T-cell (primary cell): ENCODE measurements at regions not wholly inside any gene's neighbourhood (a gene's known extent, or its start where the extent isn't known, plus 50 kb on each side); places are given as distances from the start of the nearest gene placed in this dataset.

Source experiments
- ATAC-seq, 4 experiments: fragments of 200-7000 bp in 3 of 4; fragments of 150-1000 bp in 1 of 4; cut with Tn5 transposase; replicated peaks in 1 of 4; 1 replicate in 3 of 4; 2 replicates in 1 of 4; pipeline ENCODE4 v1.10.0; 2021; ENCODE audit warnings: moderate library complexity in 3 of 4, mild to moderate bottlenecking in 2 of 4, moderate number of reproducible peaks in 1 of 4
- CTCF ChIA-PET, 2 donors: fragments of 300-600 bp; sonication (Branson Sonifier 250); formaldehyde crosslinking; loops; one replicate each; lab custom pipeline; 2022; ENCODE audit warnings: antibody characterized with exemption in 2 of 2; lab: Charles Lee
- POLR2A ChIA-PET, 2 donors: fragments of 300-600 bp; sonication (Branson Sonifier 250); formaldehyde crosslinking; loops; one replicate each; lab custom pipeline; 2022; ENCODE audit warnings: antibody characterized with exemption in 2 of 2; lab: Charles Lee
- DNase-seq, 35 experiments: peaks; one replicate each; pipeline versions ENCODE4 v3.0.0 to v3.0.0-alpha.2; 2013 to 2023
- H3K27ac ChIP-seq: one replicate; pipeline ENCODE4 v1.5.1; 2013; ENCODE audit warnings: low read length
- H3K27me3 ChIP-seq, 2 experiments: replicated peaks in 1 of 2; 1 replicate in 1 of 2; 2 replicates in 1 of 2; pipeline versions ENCODE4 v1.6.1 to v1.7.0; 2013; ENCODE audit warnings: low read length in 1 of 2, mixed read lengths in 1 of 2; ENCODE audit not compliant: control insufficient read depth in 2 of 2, insufficient read depth in 2 of 2; ENCODE audit errors: extremely low read depth in 1 of 2
- H3K36me3 ChIP-seq, 2 donors: 1 replicate in 1 of 2; 2 replicates in 1 of 2; pipeline versions ENCODE4 v1.6.1 to v1.7.0; 2013; ENCODE audit warnings: low read length in 1 of 2; ENCODE audit not compliant: control insufficient read depth in 2 of 2, insufficient read depth in 1 of 2; ENCODE audit errors: extremely low read depth in 1 of 2
- H3K4me1 ChIP-seq, 2 experiments: 1 replicate in 1 of 2; 2 replicates in 1 of 2; pipeline versions ENCODE4 v1.6.1 to v1.7.0; 2013; ENCODE audit warnings: low read length in 2 of 2, mixed read lengths in 1 of 2; ENCODE audit not compliant: insufficient read depth in 2 of 2, control insufficient read depth in 1 of 2; ENCODE audit errors: extremely low read depth in 1 of 2
- H3K4me3 ChIP-seq, 2 donors: 1 replicate in 1 of 2; 2 replicates in 1 of 2; pipeline versions ENCODE4 v1.5.1 to v1.7.0; 2013; ENCODE audit warnings: mild to moderate bottlenecking in 2 of 2, low read length in 1 of 2, moderate library complexity in 1 of 2; ENCODE audit not compliant: control insufficient read depth in 1 of 2; ENCODE audit errors: extremely low read depth in 1 of 2
- H3K9me3 ChIP-seq: 2 replicates; pipeline ENCODE4 v1.7.0; 2013
- H3K27ac Mint-ChIP-seq, 2 donors: one replicate each; pipeline ENCODE4 v1.8.0; 2020 to 2021; ENCODE audit warnings: mild to moderate bottlenecking in 2 of 2, mixed read lengths in 2 of 2
- H3K27me3 Mint-ChIP-seq, 2 donors: one replicate each; pipeline ENCODE4 v1.8.0; 2021 to 2022; ENCODE audit warnings: mixed read lengths in 2 of 2
- H3K36me3 Mint-ChIP-seq: one replicate; pipeline ENCODE4 v1.8.0; 2021; ENCODE audit warnings: mixed read lengths
- H3K4me1 Mint-ChIP-seq, 3 donors: one replicate each; pipeline ENCODE4 v1.8.0; 2020 to 2022; ENCODE audit warnings: mixed read lengths in 3 of 3, mild to moderate bottlenecking in 1 of 3
- H3K4me3 Mint-ChIP-seq, 3 donors: one replicate each; pipeline ENCODE4 v1.8.0; 2020 to 2022; ENCODE audit warnings: mild to moderate bottlenecking in 3 of 3, mixed read lengths in 3 of 3, moderate library complexity in 3 of 3
- H3K9me3 Mint-ChIP-seq, 3 donors: one replicate each; pipeline ENCODE4 v1.8.0; 2020 to 2022; ENCODE audit warnings: mixed read lengths in 3 of 3
- WGBS: methylation state at CpG from one replicate; pipeline ENCODE4 v1.1.5; 2013; ENCODE audit warnings: missing lambda C conversion rate; ENCODE audit not compliant: insufficient coverage; 5-methylcytosine and 5-hydroxymethylcytosine counted together

DNA sequence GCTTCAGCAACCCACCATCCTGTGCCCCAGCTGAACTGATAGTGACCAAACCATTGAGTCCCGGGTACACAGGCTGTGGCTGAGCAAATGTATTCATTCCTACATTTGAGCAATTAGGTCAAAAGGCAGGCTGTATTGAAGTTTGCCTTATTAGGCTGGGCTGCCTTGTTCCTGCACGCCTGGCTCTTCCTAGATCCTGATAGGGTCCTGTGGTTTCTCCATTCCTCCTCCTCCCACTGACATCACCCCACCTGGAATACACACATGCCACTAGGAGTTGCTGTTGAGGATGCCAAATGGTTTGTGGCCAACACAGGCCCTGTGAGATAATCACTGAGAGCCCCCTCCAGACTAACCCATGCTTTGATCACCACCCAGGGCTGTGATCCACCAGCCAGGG is 66.4 kb upstream of the FGFR2 start:
- Mint-ChIP-seq H3K4me3 (no peak overlapping the region), H3K36me3 (no peaks in the 10 kb centered on the region), H3K27me3 (peaks cover 15 to 20% of the 10 kb centered on the region in 2 donors), H3K9me3 (peaks cover 0 to 5% (median 4%) of the 10 kb centered on the region in 3 donors), H3K27ac (no peak overlapping the region), H3K4me1 (no peaks in the 10 kb centered on the region)
- no peak for ATAC-seq
- POLR2A ChIA-PET: no interaction called here
- WGBS: no CpG with 5 or more reads among the region's 2 CpGs
- Histone ChIP-seq H3K27ac (no peak overlapping the region), H3K4me3 (no peak overlapping the region), H3K4me1 (no peaks in the 10 kb centered on the region), H3K27me3 (peaks cover 0 to 21% of the 10 kb centered on the region in 2 experiments), H3K9me3 (no peaks in the 10 kb centered on the region), H3K36me3 (no peaks in the 10 kb centered on the region)
- CTCF ChIA-PET: no interaction called here
- DNase-seq: no peak

DNA sequence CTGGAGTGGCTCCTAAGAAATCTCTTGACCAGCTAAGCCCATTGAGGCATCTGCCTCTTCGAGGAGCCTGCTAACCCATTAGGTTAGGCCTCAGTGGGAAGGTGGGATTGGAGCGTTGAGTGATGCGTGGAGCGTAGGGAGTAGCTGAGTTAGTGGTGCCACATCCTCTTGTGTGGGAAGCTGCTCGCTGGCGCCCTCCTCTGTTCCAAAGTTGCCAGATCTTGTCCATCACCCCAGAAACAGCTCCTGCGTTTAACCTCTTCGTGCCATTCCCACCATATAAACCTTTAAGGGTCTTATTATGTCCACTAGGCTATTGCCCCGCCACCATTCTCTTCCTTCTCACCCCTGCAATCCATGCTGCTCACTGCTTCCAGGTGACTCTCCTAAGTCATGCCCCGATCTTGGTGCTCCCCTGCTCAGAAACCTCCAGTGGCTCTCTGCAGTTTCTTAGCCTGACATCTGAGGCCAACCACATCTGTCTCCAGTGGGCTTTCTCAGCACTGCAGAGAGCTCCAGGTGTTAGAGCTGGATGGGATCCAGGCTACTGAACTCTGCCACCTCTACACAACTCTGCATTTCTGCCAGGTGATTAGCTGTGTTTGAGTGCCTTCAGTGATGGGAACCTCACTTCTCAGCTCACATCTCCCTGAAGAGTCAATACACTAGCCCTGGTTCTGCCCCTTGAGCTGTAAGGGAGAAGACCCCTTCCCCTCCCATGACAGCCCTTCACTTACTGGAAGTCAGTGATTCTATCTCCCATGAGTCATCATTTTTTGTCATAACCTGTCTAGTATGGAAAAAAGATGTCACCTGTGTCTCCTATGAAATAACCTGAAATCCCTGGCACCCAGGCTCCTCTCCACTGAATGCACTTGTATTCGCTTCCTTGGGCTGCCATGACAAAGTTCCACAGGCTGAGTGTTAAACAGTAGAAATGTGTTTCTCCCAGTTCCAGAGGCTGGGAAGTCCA is 65.0 kb upstream of the FGFR2 start:
- ATAC-seq (no peak), DNase-seq (no peak)
- no peak overlapping the region for H3K4me3 ChIP-seq
- H3K27me3 ChIP-seq: peaks cover 0 to 14% of the 10 kb centered on the region in 2 experiments
- Mint-ChIP-seq H3K36me3 (no peaks in the 10 kb centered on the region), H3K27me3 (peaks cover 11 to 17% of the 10 kb centered on the region in 2 donors), H3K27ac (no peak overlapping the region), H3K4me1 (no peaks in the 10 kb centered on the region), H3K9me3 (peaks cover 0 to 5% (median 4%) of the 10 kb centered on the region in 3 donors), H3K4me3 (no peak overlapping the region)
- POLR2A ChIA-PET: no interaction called here
- CTCF ChIA-PET: no interaction called here
- no peaks in the 10 kb centered on the region for H3K9me3 ChIP-seq
- no peaks in the 10 kb centered on the region for H3K36me3 ChIP-seq
- WGBS: 56% methylated on average over 6 of the region's 11 CpGs
- no peak overlapping the region for H3K27ac ChIP-seq
- no peaks in the 10 kb centered on the region for H3K4me1 ChIP-seq

GRCh38 chr10:121662531-121662930 is 64.3 kb upstream of the FGFR2 start:
- no peak overlapping the region for H3K27ac Mint-ChIP-seq
- CTCF ChIA-PET: no interaction called here
- no peak for ATAC-seq

GRCh38 chr10:121661451-121661851 is 63.2 kb upstream of the FGFR2 start:
- Mint-ChIP-seq H3K4me3 (no peak overlapping the region), H3K27me3 (peaks cover 9 to 14% of the 10 kb centered on the region in 2 donors), H3K36me3 (no peaks in the 10 kb centered on the region), H3K4me1 (no peaks in the 10 kb centered on the region), H3K9me3 (peaks cover 0 to 5% (median 4%) of the 10 kb centered on the region in 3 donors), H3K27ac (no peak overlapping the region)
- ChIA-PET POLR2A (no interaction called here), CTCF (interaction anchor here in 1 of 2 donors (0.6 kb wide), 1 partner anchor 66 kb away, joined by 3 read pairs; no protein-coding TSS in a partner anchor)
- Histone ChIP-seq H3K36me3 (no peaks in the 10 kb centered on the region), H3K4me1 (no peaks in the 10 kb centered on the region), H3K27me3 (peaks cover 0 to 12% of the 10 kb centered on the region in 2 experiments), H3K9me3 (no peaks in the 10 kb centered on the region), H3K4me3 (no peak overlapping the region), H3K27ac (no peak overlapping the region)
- 83% methylated on average over 13 of the region's 14 CpGs for WGBS
- DNase-seq (no peak), ATAC-seq (no peak)

More at GRCh38 chr10:121662531-121662930, 64.3 kb upstream of the FGFR2 start:
- POLR2A ChIA-PET: no interaction called here
- no peaks in the 10 kb centered on the region for H3K36me3 ChIP-seq
- peaks cover 0 to 13% of the 10 kb centered on the region in 2 experiments for H3K27me3 ChIP-seq
- Mint-ChIP-seq H3K4me3 (no peak overlapping the region), H3K9me3 (peaks cover 0 to 5% (median 4%) of the 10 kb centered on the region in 3 donors), H3K36me3 (no peaks in the 10 kb centered on the region), H3K27me3 (peaks cover 9 to 14% of the 10 kb centered on the region in 2 donors), H3K4me1 (no peaks in the 10 kb centered on the region)
- no peak overlapping the region for H3K27ac ChIP-seq
- no peaks in the 10 kb centered on the region for H3K9me3 ChIP-seq
- 83% methylated on average over 12 of the region's 13 CpGs for WGBS
- H3K4me1 ChIP-seq: no peaks in the 10 kb centered on the region
- no peak for DNase-seq
- H3K4me3 ChIP-seq: no peak overlapping the region

DNA sequence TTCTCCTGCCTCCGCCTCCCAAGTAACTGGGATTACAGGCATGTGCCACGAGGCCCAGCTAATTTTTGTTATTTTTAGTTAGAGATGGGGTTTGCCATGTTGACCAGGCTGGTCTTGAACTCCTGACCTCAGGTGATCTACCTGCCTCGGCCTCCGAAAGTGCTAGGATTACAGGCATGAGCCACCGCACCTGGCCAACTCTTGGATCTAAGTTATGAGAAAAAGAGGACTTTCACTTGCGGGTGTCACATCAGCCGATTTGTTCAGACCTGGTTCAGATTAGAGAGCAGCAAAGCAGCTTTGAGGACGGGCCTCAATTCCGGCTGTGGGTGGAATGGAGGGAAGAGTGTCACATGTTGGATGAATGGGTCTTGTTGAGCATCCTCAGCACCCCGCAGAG is 61.0 kb upstream of the FGFR2 start:
- H3K9me3 Mint-ChIP-seq: no peaks in the 10 kb centered on the region
- 78% methylated on average over 9 of the region's 10 CpGs for WGBS

DNA sequence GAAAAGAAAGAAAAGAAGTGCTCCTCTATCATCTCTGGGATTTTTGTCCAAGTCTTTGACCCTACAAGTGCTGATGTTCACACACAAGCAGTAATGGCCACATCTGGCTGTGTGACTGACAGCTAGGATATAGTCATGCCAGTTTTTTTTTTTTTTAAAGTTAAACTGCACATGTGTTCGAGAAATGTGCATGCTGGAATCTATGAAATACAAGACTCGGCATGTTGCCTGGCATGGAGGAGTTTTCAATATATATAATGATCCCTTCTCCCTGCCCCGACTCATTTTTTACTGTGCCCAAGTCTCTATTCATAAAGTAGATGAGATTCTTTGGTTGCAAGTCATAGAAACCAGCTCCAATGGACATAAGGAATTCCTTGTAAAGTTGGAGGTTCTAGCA is 60.4 kb upstream of the FGFR2 start:
- no peaks in the 10 kb centered on the region for H3K36me3 Mint-ChIP-seq
- DNase-seq (no peak), ATAC-seq (no peak)
- H3K9me3 Mint-ChIP-seq: peaks cover 0 to under 1% (median under 1%) of the 10 kb centered on the region in 3 donors
- Histone ChIP-seq H3K27ac (no peak overlapping the region), H3K4me3 (no peak overlapping the region), H3K4me1 (no peaks in the 10 kb centered on the region), H3K9me3 (no peaks in the 10 kb centered on the region), H3K36me3 (no peaks in the 10 kb centered on the region), H3K27me3 (peaks cover 0 to 9% of the 10 kb centered on the region in 2 experiments)
- CTCF ChIA-PET: no interaction called here
- no peaks in the 10 kb centered on the region for H3K4me1 Mint-ChIP-seq
- H3K27ac Mint-ChIP-seq: no peak overlapping the region
- POLR2A ChIA-PET: no interaction called here
- peaks cover 4 to 7% of the 10 kb centered on the region in 2 donors for H3K27me3 Mint-ChIP-seq
- no CpG with 5 or more reads among the region's 3 CpGs for WGBS
- H3K4me3 Mint-ChIP-seq: no peak overlapping the region

More for the DNA sequence above, 61.0 kb upstream of the FGFR2 start:
- no peak for ATAC-seq
- no peaks in the 10 kb centered on the region for H3K36me3 ChIP-seq
- H3K4me1 Mint-ChIP-seq: no peaks in the 10 kb centered on the region
- no peaks in the 10 kb centered on the region for H3K4me1 ChIP-seq
- H3K27ac ChIP-seq: no peak overlapping the region
- ChIA-PET CTCF (no interaction called here), POLR2A (no interaction called here)
- H3K27me3 Mint-ChIP-seq: peaks cover 4 to 9% of the 10 kb centered on the region in 2 donors
- H3K36me3 Mint-ChIP-seq: no peaks in the 10 kb centered on the region
- no peak overlapping the region for H3K4me3 Mint-ChIP-seq
- DNase-seq: no peak
- no peak overlapping the region for H3K27ac Mint-ChIP-seq
- no peaks in the 10 kb centered on the region for H3K9me3 ChIP-seq
- H3K4me3 ChIP-seq: no peak overlapping the region
- H3K27me3 ChIP-seq: peaks cover 0 to 9% of the 10 kb centered on the region in 2 experiments
